Lower lobe of right lung (tissue), 2 donors: ENCODE measurements at regions not wholly inside any gene's neighbourhood (a gene's known extent, or its start where the extent isn't known, plus 50 kb on each side); places are given as distances from the start of the nearest gene placed in this dataset.

Source experiments
- ATAC-seq, 2 donors: fragments of 200-7000 bp; cut with Tn5 transposase; one replicate each; pipeline ENCODE4 v1.9.1; 2020 to 2022; ENCODE audit warnings: mild to moderate bottlenecking in 2 of 2, moderate library complexity in 2 of 2
- DNase-seq: peaks from one replicate; pipeline ENCODE4 v3.0.0-alpha.2; 2020
- H3K27ac ChIP-seq: fragments of 200-600 bp; one replicate; pipeline ENCODE4 v1.8.0; 2022
- H3K27me3 ChIP-seq: fragments of 200-600 bp; one replicate; pipeline ENCODE4 v1.8.0; 2022; ENCODE audit warnings: low read depth
- H3K36me3 ChIP-seq: fragments of 200-600 bp; one replicate; pipeline ENCODE4 v1.8.0; 2022; ENCODE audit warnings: mild to moderate bottlenecking
- H3K4me1 ChIP-seq: fragments of 200-600 bp; one replicate; pipeline ENCODE4 v1.8.0; 2022
- H3K4me3 ChIP-seq: fragments of 200-600 bp; one replicate; pipeline ENCODE4 v1.8.0; 2022; ENCODE audit warnings: mild to moderate bottlenecking
- H3K9me3 ChIP-seq: fragments of 200-600 bp; one replicate; pipeline ENCODE4 v1.8.0; 2022
- CTCF ChIP-seq: fragments of 200-600 bp; IDR thresholded peaks from one replicate; pipeline ENCODE4 v1.8.0; 2022; ENCODE audit warnings: antibody characterized with exemption, mild to moderate bottlenecking
- intact Hi-C: fragments of 100-400 bp; cut with DNase I; formaldehyde crosslinking; loops from one replicate; pipeline ENCODE4 v1.11.0; 2022
- donor health status: DM: no; HTN: yes; CAD: no; lungs with severe emphysema.

- intact Hi-C loops: no loop called here
- no peaks in the 10 kb centered on the region for H3K9me3 ChIP-seq
- ATAC-seq (no peak), DNase-seq (no peak)
- no peak overlapping the region for H3K27ac ChIP-seq
- H3K36me3 ChIP-seq: no peaks in the 10 kb centered on the region
- peaks cover 13% of the 10 kb centered on the region for H3K27me3 ChIP-seq
- H3K4me3 ChIP-seq: no peak overlapping the region
- peaks cover 4% of the 10 kb centered on the region for H3K4me1 ChIP-seq
- no peak for TF ChIP-seq CTCF
Observed at GRCh38 chr5:6814816-6815215, 101.6 kb downstream of the TENT4A start.

- DNase-seq (no peak), ATAC-seq (no peak)
- Histone ChIP-seq H3K9me3 (peaks cover 7% of the 10 kb centered on the region), H3K27me3 (peaks cover 25% of the 10 kb centered on the region), H3K27ac (no peak overlapping the region), H3K36me3 (no peaks in the 10 kb centered on the region), H3K4me3 (no peak overlapping the region), H3K4me1 (no peaks in the 10 kb centered on the region)
- intact Hi-C loops: no loop called here
- TF ChIP-seq CTCF: no peak
Observed at GRCh38 chr5:6818594-6819511, 105.6 kb downstream of the TENT4A start.

GRCh38 chr5:6819521-6819920, 106.3 kb downstream of the TENT4A start:
- no peak for TF ChIP-seq CTCF
- Histone ChIP-seq H3K27ac (no peak overlapping the region), H3K27me3 (peaks cover 25% of the 10 kb centered on the region), H3K9me3 (peaks cover 7% of the 10 kb centered on the region), H3K4me1 (no peaks in the 10 kb centered on the region), H3K4me3 (no peak overlapping the region), H3K36me3 (no peaks in the 10 kb centered on the region)
- intact Hi-C loops: no loop called here
- no peak for DNase-seq
- no peak for ATAC-seq

- DNase-seq: no peak
- H3K9me3 ChIP-seq: peaks cover 7% of the 10 kb centered on the region
- H3K27ac ChIP-seq: no peak overlapping the region
- no peak for ATAC-seq
- H3K4me1 ChIP-seq: no peaks in the 10 kb centered on the region
- H3K27me3 ChIP-seq: peaks cover 25% of the 10 kb centered on the region
- no peaks in the 10 kb centered on the region for H3K36me3 ChIP-seq
- peak; percentile 35 for TF ChIP-seq CTCF
- H3K4me3 ChIP-seq: no peak overlapping the region
- intact Hi-C loops: no loop called here
Observed at GRCh38 chr5:6820851-6821479, 107.7 kb downstream of the TENT4A start.

- ATAC-seq: no peak
- H3K4me3 ChIP-seq: no peak overlapping the region
- intact Hi-C loops: no loop called here
Observed at GRCh38 chr5:6822068-6822467, 108.8 kb downstream of the TENT4A start.

More at GRCh38 chr5:6822068-6822467, 108.8 kb downstream of the TENT4A start:
- DNase-seq: no peak
- Histone ChIP-seq H3K36me3 (no peaks in the 10 kb centered on the region), H3K27ac (no peak overlapping the region), H3K4me1 (no peaks in the 10 kb centered on the region), H3K27me3 (peaks cover 30% of the 10 kb centered on the region), H3K9me3 (peaks cover 7% of the 10 kb centered on the region)
- TF ChIP-seq CTCF: no peak
